ENCODE measurements at regions not wholly inside any gene's neighbourhood (a gene's known extent, or its start where the extent isn't known, plus 50 kb on each side); places are given as distances from the start of the nearest gene placed in this dataset.

- peaks cover 15% of the 10 kb centered on the region for H3K4me1 ChIP-seq
- H3K27me3 ChIP-seq = peaks cover under 1% of the 10 kb centered on the region
- DNase-seq (ENCODE audit: low spot score in 2 of 2) = no peak
- no peak overlapping the region for H3K4me3 ChIP-seq
- no peak for TF ChIP-seq POLR2A (IDR thresholded peaks at IDR 0.05)
- no peaks in the 10 kb centered on the region for H3K36me3 ChIP-seq
- H3K27ac ChIP-seq = no peak overlapping the region
- H3K9me3 ChIP-seq = no peaks in the 10 kb centered on the region
Measured at GRCh38 chr22:27424319-27424718, 377.2 kb downstream of the MN1 start.

DNA sequence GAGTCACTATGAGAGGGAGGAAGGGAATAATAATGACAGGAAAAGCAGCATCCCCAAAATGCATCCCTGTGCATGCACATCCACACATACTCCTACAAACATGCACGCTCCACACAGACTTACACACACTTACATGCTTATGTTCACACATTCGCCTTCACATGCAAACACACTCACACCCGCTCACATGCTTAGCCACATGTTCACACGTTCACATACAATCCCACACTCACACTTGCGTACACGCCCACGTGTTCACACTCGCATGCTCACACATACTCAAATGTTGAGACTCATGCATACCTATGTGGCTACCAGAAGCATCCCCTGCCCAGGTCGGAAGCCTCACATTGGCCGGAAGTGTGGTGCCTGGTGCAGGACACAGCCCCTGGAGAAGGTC lies 372.1 kb downstream of the MN1 start:
- no peaks in the 10 kb centered on the region for H3K4me1 ChIP-seq
- no peaks in the 10 kb centered on the region for H3K36me3 ChIP-seq
- no peak overlapping the region for H3K27ac ChIP-seq
- TF ChIP-seq POLR2A (IDR thresholded peaks at IDR 0.05) (no peak), EP300 (IDR thresholded peaks at IDR 0.05) (no peak), POLR2AphosphoS5 (IDR thresholded peaks at IDR 0.05) (no peak)
- TF ChIP-seq, protein P1, sequence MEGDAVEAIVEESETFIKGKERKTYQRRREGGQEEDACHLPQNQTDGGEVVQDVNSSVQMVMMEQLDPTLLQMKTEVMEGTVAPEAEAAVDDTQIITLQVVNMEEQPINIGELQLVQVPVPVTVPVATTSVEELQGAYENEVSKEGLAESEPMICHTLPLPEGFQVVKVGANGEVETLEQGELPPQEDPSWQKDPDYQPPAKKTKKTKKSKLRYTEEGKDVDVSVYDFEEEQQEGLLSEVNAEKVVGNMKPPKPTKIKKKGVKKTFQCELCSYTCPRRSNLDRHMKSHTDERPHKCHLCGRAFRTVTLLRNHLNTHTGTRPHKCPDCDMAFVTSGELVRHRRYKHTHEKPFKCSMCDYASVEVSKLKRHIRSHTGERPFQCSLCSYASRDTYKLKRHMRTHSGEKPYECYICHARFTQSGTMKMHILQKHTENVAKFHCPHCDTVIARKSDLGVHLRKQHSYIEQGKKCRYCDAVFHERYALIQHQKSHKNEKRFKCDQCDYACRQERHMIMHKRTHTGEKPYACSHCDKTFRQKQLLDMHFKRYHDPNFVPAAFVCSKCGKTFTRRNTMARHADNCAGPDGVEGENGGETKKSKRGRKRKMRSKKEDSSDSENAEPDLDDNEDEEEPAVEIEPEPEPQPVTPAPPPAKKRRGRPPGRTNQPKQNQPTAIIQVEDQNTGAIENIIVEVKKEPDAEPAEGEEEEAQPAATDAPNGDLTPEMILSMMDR (IDR thresholded peaks at IDR 0.05) = no peak
- WGBS = 96% methylated on average over 10 of the region's 10 CpGs
- DNase-seq (ENCODE audit: low spot score in 2 of 2) = no peak
- H3K4me3 ChIP-seq = no peak overlapping the region
- no peaks in the 10 kb centered on the region for H3K9me3 ChIP-seq
- H3K27me3 ChIP-seq = peaks cover 7% of the 10 kb centered on the region

- Histone ChIP-seq H3K4me1 (no peaks in the 10 kb centered on the region), H3K9me3 (no peaks in the 10 kb centered on the region), H3K36me3 (no peaks in the 10 kb centered on the region), H3K4me3 (no peak overlapping the region), H3K27me3 (peaks cover 7% of the 10 kb centered on the region), H3K27ac (no peak overlapping the region)
- 74% methylated on average over 7 of the region's 7 CpGs for WGBS
- TF ChIP-seq EP300 (IDR thresholded peaks at IDR 0.05) (no peak), POLR2AphosphoS5 (IDR thresholded peaks at IDR 0.05) (no peak), POLR2A (IDR thresholded peaks at IDR 0.05) (no peak)
- TF ChIP-seq, protein P1 (IDR thresholded peaks at IDR 0.05) = no peak
- DNase-seq (ENCODE audit: low spot score in 2 of 2) = no peak
Measured at GRCh38 chr22:27431081-27431480, 370.5 kb downstream of the MN1 start.

- Histone ChIP-seq H3K9me3 (no peaks in the 10 kb centered on the region), H3K27me3 (peaks cover 7% of the 10 kb centered on the region), H3K4me3 (no peak overlapping the region), H3K27ac (no peak overlapping the region), H3K4me1 (no peaks in the 10 kb centered on the region), H3K36me3 (no peaks in the 10 kb centered on the region)
- WGBS = 56% methylated on average over 4 of the region's 4 CpGs
- DNase-seq (ENCODE audit: low spot score in 2 of 2) = no peak
- TF ChIP-seq, protein P1 (IDR thresholded peaks at IDR 0.05) = no peak
- TF ChIP-seq POLR2A (IDR thresholded peaks at IDR 0.05) (no peak), EP300 (IDR thresholded peaks at IDR 0.05) (no peak), POLR2AphosphoS5 (IDR thresholded peaks at IDR 0.05) (no peak)
Measured at GRCh38 chr22:27431896-27432295, 369.7 kb downstream of the MN1 start.

DNA sequence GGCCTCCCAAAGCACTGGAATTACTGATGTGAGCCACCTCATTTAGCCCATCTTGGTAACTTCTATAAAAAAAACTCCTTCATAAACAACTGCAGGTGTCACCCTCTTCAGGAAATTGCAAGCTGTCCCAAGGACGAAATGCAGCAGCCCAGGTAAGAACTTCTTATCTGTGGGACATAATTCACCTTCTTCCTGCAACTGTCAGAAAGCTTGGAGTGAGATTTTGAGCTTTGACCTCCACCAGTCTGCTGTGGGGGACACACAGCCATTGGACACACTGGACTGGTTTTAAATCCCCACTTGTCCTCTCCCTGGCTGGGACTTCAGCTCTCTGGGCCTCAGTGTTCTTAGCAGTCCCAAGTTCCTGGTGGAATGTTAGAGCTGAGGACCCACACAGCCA lies 368.5 kb downstream of the MN1 start:
- no peak for DNase-seq (ENCODE audit: low spot score in 2 of 2)
- H3K36me3 ChIP-seq = no peaks in the 10 kb centered on the region
- 88% methylated on average over 1 of the region's 1 CpG for WGBS
- H3K27me3 ChIP-seq = peaks cover 7% of the 10 kb centered on the region
- TF ChIP-seq POLR2A (IDR thresholded peaks at IDR 0.05) (no peak), POLR2AphosphoS5 (IDR thresholded peaks at IDR 0.05) (no peak), EP300 (IDR thresholded peaks at IDR 0.05) (no peak)
- TF ChIP-seq, protein P1 (IDR thresholded peaks at IDR 0.05) = no peak
- peaks cover 1% of the 10 kb centered on the region for H3K4me1 ChIP-seq
- no peak overlapping the region for H3K4me3 ChIP-seq
- H3K9me3 ChIP-seq = no peaks in the 10 kb centered on the region
- no peak overlapping the region for H3K27ac ChIP-seq

DNA sequence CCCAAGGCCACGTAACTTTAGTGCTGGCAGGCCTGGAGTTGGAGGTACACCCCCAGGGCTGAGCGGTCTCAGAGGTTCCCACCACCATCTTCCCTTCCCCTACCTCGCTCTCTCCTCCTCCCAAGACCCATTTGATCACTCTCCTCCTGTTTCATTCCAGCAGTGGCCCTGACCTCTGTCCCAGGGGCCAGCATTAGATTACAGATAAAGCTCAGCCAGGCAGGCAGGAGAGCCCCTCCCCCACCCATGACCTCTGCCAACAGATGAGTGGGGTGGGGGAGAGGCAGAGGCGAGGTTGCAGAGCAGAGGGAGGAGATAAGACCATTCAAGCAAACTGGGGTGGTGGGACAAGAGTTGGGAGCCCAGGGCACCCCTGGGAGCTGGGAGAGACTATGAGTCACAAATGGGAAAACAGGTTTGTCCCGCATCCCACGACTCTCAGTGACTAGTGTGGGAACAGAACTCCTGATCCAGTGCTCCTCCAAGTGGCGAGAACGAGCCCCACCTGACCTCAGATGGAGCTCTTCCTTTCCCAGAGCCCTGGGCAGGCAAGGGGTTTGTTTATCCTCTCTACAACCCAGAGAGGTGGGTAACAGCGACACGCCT lies 367.9 kb downstream of the MN1 start:
- WGBS = 89% methylated on average over 9 of the region's 10 CpGs
- Histone ChIP-seq H3K27me3 (peaks cover 7% of the 10 kb centered on the region), H3K36me3 (no peaks in the 10 kb centered on the region), H3K4me1 (peaks cover 7% of the 10 kb centered on the region), H3K4me3 (no peak overlapping the region), H3K9me3 (no peaks in the 10 kb centered on the region), H3K27ac (no peak overlapping the region)
- TF ChIP-seq POLR2A (IDR thresholded peaks at IDR 0.05) = no peak
- TF ChIP-seq POLR2AphosphoS5 (IDR thresholded peaks at IDR 0.05) = no peak
- TF ChIP-seq EP300 (IDR thresholded peaks at IDR 0.05) = no peak
- TF ChIP-seq, protein P1 (IDR thresholded peaks at IDR 0.05) = no peak
- no peak for DNase-seq (ENCODE audit: low spot score in 2 of 2)

Data from suprapubic skin (tissue), 4 donors.